ENCODE measurements at regions not wholly inside any gene's neighbourhood (a gene's known extent, or its start where the extent isn't known, plus 50 kb on each side); places are given as distances from the start of the nearest gene placed in this dataset.

DNA sequence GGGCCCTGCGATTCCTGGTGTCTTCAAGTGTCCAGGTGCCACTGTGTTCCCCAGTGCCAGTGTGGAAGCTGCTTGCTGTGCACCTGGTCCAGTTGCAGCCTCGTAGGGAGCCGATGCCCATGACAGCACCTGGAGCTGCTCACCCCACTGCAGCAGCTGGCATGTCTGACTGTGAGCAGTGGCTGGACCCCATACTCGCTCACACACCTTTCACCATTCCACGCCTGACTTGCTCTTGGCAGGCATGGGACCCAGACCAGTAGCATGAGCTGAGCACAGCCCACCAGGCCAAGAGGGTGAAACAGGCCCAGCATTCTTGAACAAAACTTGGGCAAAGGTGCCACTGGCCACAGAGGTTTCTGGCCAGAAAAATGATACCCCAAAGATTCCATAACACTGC lies 124.5 kb upstream of the THY1 start:
- intact Hi-C loops (cut with micrococcal nuclease) = no loop called here

DNA sequence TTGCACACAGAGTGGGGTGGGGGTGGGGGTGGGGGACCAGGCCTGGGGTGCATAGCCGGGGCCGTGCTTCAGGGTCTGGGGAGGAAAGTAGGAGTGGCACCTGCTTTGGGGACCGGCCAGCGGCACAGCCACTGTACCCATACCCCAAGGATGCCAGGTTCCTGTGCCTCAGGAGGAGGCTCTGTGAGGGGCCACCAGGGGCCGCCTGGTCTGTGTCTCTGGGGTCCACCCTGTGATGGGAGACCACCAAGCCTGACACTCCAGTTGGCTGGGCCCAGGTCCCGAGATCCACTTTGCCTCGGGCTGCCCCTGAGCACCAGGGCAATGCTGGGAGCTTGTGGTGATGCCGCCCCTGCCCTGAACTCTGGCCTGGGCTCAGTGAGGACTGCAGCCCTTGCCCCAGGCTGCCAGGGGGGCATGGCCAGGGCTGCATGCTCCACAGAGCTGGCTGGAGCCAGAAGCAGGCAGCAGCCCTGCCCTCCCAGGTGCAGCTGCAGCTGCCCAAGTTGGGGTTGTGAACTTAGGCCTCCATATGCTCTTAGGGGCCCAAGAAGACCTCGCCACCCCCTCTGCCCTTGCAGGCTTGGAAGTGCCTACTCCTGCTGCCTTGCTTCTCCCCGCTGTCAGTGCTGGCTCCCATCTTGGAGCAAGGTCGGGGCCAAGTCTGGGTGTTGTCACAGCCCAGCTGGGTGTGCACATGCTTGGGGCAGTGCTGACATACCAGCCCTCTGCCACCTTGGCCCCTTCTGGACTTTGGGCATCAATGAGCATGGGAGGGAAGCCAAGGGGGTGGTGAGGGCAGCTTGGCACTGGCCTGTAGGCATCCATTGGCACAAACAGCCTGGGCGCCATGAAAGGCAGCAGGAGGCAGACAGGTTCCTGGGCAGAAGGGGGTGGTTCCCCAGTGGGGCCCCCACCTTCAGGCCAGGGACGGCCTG lies 123.3 kb upstream of the THY1 start:
- intact Hi-C loops (cut with micrococcal nuclease) = no loop called here

GRCh38 chr11:119540370-119541125 lies 117.6 kb upstream of the THY1 start:
- intact Hi-C loops (cut with micrococcal nuclease) = no loop called here

GRCh38 chr11:119539583-119539982 lies 116.6 kb upstream of the THY1 start:
- intact Hi-C loops (cut with micrococcal nuclease) = no loop called here

DNA sequence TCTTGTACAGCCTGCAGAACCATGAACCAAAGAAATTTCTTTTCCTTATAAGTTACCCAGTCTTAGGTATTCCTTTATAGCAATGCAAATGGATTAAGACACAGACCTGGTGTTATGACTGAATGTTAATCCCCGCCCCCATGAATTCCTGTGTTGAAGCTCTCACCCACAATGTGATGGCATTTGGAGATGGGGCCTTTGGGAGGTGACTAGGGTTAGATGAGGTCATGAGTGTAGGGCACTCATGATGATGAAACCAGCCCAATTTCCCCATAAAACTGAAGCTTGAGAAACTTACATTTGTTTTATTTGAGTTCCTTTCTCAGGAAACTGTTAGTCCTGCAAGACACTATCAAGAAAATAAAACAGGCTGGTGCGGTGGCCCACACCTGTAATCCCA lies 115.8 kb upstream of the THY1 start:
- intact Hi-C loops (cut with micrococcal nuclease) = no loop called here

- intact Hi-C loops (cut with micrococcal nuclease) = no loop called here
These were observed 114.6 kb upstream of the THY1 start for GRCh38 chr11:119537306-119538253.

DNA sequence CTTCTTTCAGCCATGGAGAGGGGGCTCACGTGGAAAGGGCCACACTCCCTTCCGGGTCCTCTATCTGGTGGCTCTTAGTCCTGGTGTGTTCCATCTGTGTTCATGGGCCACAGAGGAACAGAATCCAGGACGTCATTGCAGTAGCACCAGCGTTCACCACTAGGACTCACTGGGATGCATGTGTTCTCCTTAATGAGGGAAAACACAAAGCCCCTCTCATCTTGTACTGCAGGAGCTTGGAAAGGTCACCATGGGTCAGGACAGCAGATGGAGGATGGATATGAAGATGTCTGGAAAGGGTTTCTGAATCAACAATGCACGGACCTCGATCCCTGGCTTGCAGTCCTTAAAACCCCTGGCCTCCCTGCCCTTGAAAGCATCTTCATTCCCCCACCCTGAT lies 113.8 kb upstream of the THY1 start:
- intact Hi-C loops (cut with micrococcal nuclease) = no loop called here

DNA sequence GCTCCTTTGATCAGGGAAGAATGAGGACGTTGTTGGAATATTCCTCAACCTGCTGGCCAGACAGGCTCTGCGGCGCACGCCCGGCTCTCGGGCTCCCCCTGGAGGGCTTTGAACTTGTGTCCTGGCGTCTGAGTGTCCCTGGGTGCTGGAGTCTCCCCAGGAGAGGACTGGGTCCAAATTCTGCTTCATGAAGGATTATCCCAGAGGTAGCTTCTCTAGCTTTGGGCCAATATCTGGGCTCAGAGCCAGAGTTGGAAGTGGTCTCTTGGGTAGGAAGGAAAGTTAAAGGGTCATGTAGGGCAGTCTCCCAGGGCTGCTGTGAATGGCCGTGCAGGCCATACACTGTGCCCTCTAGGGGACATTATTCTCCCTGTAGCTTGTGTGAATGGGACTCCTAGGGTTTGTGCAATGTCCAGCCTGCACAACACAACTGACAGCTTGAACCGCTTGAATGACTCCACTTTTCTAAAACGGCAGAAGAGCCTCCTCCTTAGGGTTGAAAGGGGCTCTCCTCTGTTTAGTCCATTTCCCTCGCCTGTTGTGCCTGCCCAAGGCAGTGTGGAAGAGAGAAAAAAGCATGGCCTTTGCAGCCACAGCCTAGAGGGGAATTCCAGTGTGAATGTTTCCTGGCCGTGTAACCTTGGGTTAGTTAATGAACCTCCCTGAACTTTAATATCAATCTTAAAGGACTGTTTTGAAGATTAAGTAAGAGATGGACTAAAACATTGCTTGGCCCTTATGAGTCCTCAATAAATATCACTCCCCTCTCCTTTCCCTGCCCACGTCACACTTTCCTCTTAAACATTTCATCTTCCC lies 111.2 kb upstream of the THY1 start:
- intact Hi-C loops (cut with micrococcal nuclease) = loop anchor here (2.0 kb wide), 1 partner anchor 53 kb away; no protein-coding TSS in a partner anchor

DNA sequence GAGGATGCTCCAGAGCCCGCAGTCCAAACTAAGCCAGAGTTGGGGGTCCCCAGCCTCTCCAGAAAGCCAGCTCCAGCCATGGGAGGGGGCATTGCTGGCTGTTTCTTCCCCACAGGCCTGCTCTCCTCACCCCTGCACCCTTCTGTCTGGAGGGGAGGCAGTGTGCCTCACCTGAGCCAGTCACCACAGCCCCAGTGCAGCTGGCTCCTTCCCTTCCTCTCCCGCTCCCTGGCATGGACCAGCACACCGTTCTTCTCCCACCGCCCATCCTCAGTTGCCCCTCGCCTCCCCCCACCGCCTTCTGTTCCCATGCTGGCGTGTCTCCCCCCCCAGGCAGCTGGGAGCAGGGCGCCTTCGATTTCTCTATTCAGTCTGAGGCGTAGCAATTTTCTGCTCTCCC lies 110.5 kb upstream of the THY1 start:
- intact Hi-C loops (cut with micrococcal nuclease) = no loop called here

GRCh38 chr11:119532551-119532950 lies 109.6 kb upstream of the THY1 start:
- intact Hi-C loops (cut with micrococcal nuclease) = no loop called here

DNA sequence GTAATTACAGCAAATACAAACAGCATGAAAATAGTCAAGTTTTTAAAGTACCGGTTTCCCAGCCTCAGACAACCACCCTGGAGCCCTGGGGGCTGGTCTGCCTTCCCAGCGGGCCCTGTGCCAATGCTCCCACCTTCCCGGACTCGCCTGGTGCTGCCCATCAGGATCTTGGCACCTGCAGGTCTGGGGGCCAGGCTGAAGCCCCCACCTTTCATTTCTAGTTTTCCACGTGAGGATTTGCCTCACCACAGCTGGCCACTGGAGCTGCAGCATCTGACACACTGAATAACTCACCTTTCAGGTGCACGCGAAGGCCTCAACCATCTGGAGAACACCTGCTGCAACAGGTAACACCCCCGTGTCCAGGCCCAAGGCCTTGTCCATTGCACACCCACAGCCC lies 108.7 kb upstream of the THY1 start:
- intact Hi-C loops (cut with micrococcal nuclease) = no loop called here

GRCh38 chr11:119531056-119531455 lies 108.1 kb upstream of the THY1 start:
- intact Hi-C loops (cut with micrococcal nuclease) = no loop called here

DNA sequence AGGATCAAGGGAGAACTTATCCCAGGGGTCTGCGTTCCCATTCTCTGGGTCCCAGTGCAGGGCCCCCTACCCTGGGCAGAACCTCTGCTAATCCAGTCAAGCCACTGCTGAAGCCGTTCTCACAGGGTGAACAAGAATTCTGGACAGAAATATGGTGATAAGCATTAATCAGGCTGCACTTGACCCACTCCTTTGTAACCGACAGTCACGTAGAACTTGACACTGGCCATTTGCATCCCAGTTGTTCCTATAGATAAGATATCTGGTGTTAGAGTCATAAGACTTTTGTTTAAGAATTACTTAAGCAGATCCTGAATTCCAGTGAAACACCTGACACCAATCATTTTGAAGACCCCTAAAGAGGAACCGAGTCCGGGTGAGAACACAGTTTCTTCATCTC lies 107.5 kb upstream of the THY1 start:
- intact Hi-C loops (cut with micrococcal nuclease) = no loop called here

GRCh38 chr11:119529936-119530335 lies 107.0 kb upstream of the THY1 start:
- intact Hi-C loops (cut with micrococcal nuclease) = no loop called here

DNA sequence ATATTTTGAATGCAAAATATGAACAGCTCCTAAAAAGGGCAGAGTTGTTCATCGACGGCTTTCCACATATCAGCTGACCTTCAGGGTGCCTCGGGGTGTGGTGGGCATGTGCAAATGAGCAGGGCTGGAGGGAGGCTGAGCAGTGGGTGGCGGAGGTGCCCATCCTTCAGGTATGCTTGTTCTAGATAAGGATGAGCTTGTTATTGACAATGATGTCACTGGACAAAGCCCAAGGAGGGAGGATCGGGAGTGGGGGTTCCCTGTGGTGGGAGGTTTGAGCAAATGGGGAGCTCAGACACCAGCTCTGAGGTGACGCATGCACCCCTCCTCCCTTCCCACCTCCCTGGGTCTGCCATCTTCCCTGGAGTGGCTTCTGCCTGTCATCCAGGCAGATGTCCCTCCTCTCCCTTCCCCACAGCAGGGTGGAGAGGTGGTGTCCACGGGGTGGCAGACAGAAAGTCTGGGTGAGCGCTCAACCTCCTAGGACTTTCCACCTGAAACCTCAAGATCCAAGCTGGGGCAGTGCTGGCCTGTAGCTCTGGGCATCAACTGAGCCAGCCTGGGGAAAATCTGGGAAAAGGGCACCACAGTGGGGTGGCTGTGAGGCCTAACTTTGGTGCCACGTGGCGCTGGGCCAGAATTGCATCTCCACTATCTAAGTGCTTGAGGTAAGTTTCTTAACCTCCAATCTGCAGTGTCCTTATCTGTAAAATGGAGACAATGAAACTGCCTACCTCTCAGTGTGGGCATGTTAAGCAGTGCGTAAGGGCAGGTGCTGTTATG lies 106.3 kb upstream of the THY1 start:
- intact Hi-C loops (cut with micrococcal nuclease) = no loop called here

DNA sequence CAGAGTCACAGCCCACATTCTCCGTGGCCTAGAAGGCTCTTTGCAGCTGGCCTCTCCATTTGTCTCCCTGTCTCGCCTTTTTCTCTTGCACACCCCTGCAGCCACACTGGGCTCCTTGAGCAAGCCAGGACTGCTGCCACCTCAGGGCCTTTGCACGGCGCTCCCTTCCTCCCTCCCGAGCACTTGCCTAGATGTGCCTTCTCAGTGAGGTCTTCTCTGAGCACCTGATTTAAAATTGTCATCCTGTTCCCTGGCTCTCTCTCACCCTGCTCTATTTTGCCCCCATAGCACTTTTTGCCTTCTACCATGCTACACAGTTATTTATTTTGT lies 102.9 kb upstream of the THY1 start:
- intact Hi-C loops (cut with micrococcal nuclease) = no loop called here

DNA sequence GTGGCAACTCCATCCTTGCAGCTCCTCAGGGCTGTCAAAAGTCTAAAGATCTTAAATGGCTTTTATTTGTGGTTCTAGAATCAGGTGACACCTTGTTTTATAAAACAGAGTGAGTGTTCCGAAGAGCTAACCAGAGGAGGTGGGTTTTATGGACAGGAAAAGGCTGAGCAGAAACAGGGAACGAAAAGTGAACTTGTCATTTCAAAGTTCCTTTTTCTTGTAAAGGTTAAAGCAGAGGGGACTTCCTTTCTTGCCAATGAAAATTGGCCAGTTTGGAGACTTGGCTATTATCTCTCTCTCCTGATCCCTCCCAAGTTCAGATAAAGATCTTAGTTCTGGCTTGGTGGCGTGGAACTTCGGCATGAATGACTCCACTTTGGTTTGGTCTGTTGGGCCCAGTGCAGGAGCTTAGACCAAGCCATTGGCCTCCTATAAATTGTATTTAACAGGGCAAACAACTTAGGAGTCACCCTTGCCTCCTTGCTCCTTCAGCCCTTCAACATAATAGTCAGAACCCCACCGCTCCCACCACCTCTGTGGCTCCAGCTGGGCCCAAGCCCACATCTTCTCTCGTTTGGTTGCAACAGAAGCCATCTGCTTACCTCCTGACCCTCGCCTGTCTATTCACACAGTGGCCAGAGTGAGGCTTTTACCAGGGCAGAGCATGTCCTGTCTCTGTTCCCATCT lies 102.4 kb upstream of the THY1 start:
- intact Hi-C loops (cut with micrococcal nuclease) = no loop called here

- intact Hi-C loops (cut with micrococcal nuclease) = no loop called here
These were observed 100.7 kb upstream of the THY1 start for GRCh38 chr11:119523539-119524157.

GRCh38 chr11:119522609-119523008 lies 99.6 kb upstream of the THY1 start:
- intact Hi-C loops (cut with micrococcal nuclease) = no loop called here

All from T-helper 2 cell treated with Interferon-gamma antibody and Interleukin-4, amounts not matched to agents 100 ng/mL and 5 ng/mL, for 36 hours (primary cell).